HEK293T (cell line): ENCODE measurements at regions not wholly inside any gene's neighbourhood (a gene's known extent, or its start where the extent isn't known, plus 50 kb on each side); places are given as distances from the start of the nearest gene placed in this dataset.

ENCODE experiments used
- CTCF ChIA-PET: fragments of 350-600 bp; formaldehyde crosslinking; extraction: SDS; loops from one replicate; lab custom pipeline; 2021; ENCODE audit warnings: antibody characterized with exemption, inconsistent platforms; lab: Yijun Ruan, JAX
- POLR2A ChIA-PET: fragments of 350-600 bp; formaldehyde crosslinking; extraction: SDS; loops from one replicate; lab custom pipeline; 2020; ENCODE audit warnings: antibody characterized with exemption, inconsistent platforms; lab: Yijun Ruan, JAX
- DNase-seq: peaks from one replicate; pipeline ENCODE4 v3.0.0; 2012; ENCODE audit warnings: mixed read lengths; ENCODE audit errors: extremely low spot score
- ARNT ChIP-seq: fragments of 450-650 bp; IDR thresholded peaks from 2 replicates; pipeline ENCODE4 v1.6.1; 2017; ENCODE audit warnings: mild to moderate bottlenecking
- BHLHE40 ChIP-seq: fragments of 450-650 bp; IDR thresholded peaks from 2 replicates; pipeline ENCODE4 v1.6.1; 2016; ENCODE audit warnings: mild to moderate bottlenecking, moderate library complexity, borderline replicate concordance
- CTBP1 ChIP-seq: fragments of 450-650 bp; IDR thresholded peaks from 2 replicates; pipeline ENCODE4 v1.6.1; 2016; ENCODE audit warnings: borderline replicate concordance
- ELF4 ChIP-seq: fragments of 450-650 bp; IDR thresholded peaks from 2 replicates; pipeline ENCODE4 v1.6.1; 2017; ENCODE audit warnings: antibody characterized with exemption
- FOXA1 ChIP-seq: fragments of 450-650 bp; IDR thresholded peaks from 2 replicates; pipeline ENCODE4 v1.6.1; 2016; ENCODE audit warnings: mild to moderate bottlenecking
- FOXK2 ChIP-seq: fragments of 450-650 bp; IDR thresholded peaks from 2 replicates; pipeline ENCODE4 v1.6.1; 2016; ENCODE audit warnings: mild to moderate bottlenecking
- FOXM1 ChIP-seq: fragments of 450-650 bp; IDR thresholded peaks from 2 replicates; pipeline ENCODE4 v1.6.1; 2017; ENCODE audit warnings: mild to moderate bottlenecking, borderline replicate concordance
- HDGF ChIP-seq: fragments of 450-650 bp; IDR thresholded peaks from 2 replicates; pipeline ENCODE4 v1.6.1; 2017; ENCODE audit warnings: antibody characterized with exemption, borderline replicate concordance
- L3MBTL2 ChIP-seq: fragments of 450-650 bp; conservative IDR thresholded peaks from 2 replicates; pipeline ENCODE4 v1.6.1; 2016; ENCODE audit warnings: mild to moderate bottlenecking
- LEF1 ChIP-seq: fragments of 450-650 bp; IDR thresholded peaks from 2 replicates; pipeline ENCODE4 v1.6.1; 2017; ENCODE audit warnings: mild to moderate bottlenecking, borderline replicate concordance
- NFRKB ChIP-seq: fragments of 450-650 bp; IDR thresholded peaks from 2 replicates; pipeline ENCODE4 v1.6.1; 2016; ENCODE audit warnings: mild to moderate bottlenecking, moderate library complexity
- SP1 ChIP-seq: fragments of 450-650 bp; IDR thresholded peaks from 2 replicates; pipeline ENCODE4 v1.6.1; 2017
- SUZ12 ChIP-seq: fragments of 450-650 bp; IDR thresholded peaks from 2 replicates; pipeline ENCODE4 v1.6.1; 2016; ENCODE audit warnings: mild to moderate bottlenecking
- TARDBP ChIP-seq: fragments of 450-650 bp; IDR thresholded peaks from 2 replicates; pipeline ENCODE4 v1.6.1; 2016
- ZNF384 ChIP-seq: fragments of 450-650 bp; IDR thresholded peaks from 2 replicates; pipeline ENCODE4 v1.6.1; 2016
- TF ChIP-seq, protein P1 (sequence below): fragments of 450-650 bp; IDR thresholded peaks from 2 replicates; pipeline ENCODE4 v1.6.1; 2016

DNA sequence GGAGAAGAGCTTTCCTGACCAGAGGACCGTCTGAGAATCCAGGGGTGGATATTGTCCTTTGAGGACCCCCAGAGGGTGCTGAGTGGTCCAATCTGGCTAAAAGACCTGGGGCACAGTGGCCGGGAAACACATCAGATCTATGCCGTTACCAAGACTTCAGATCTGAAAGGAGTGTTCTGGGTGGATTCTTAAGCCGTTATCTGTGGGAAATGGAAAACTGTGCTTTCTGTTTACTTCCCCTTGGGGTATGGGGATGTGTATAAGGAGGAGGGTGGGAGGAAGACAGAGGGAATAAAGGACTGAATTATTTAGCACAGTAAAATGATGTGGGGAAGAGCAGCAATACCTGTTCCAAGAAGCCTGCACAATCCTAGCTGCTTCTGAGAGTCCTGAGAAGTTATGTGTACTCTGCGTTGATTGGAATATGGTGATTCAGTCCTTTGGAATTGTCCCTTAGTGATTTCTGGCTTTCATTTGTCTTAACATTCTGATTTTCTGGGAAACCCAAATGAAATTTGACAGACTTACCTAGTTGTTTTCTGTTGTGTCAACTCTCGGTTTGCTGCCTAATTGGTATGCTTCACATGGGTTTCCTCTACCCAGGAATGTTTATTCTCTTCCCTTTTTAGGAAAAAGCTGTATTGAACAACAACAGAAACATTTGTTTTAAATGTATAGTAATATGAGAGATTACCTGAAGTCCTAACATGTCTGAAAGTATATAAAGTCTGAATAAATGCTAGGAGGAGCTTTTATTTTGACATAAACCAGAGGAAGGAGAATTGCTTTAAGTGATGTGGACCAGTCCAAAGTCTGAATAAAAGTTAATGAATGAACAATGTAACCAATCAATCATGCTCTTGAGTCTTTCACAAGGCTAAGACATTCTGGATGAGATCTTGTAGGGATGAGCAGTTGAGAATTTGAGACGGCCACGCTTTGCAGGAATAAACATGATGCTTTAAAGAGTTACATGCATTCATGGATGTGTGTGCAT is 427.1 kb upstream of the C2CD4B start:
- DNase-seq = no peak
- TF ChIP-seq BHLHE40 (no peak), ZNF384 (no peak), FOXA1 (no peak), HDGF (no peak), NFRKB (no peak), SP1 (no peak), FOXM1 (no peak), LEF1 (no peak), ARNT (no peak)
- TF ChIP-seq, protein P1, sequence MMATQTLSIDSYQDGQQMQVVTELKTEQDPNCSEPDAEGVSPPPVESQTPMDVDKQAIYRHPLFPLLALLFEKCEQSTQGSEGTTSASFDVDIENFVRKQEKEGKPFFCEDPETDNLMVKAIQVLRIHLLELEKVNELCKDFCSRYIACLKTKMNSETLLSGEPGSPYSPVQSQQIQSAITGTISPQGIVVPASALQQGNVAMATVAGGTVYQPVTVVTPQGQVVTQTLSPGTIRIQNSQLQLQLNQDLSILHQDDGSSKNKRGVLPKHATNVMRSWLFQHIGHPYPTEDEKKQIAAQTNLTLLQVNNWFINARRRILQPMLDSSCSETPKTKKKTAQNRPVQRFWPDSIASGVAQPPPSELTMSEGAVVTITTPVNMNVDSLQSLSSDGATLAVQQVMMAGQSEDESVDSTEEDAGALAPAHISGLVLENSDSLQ = no peak
- ChIA-PET CTCF (no interaction called here), POLR2A (no interaction called here)

DNA sequence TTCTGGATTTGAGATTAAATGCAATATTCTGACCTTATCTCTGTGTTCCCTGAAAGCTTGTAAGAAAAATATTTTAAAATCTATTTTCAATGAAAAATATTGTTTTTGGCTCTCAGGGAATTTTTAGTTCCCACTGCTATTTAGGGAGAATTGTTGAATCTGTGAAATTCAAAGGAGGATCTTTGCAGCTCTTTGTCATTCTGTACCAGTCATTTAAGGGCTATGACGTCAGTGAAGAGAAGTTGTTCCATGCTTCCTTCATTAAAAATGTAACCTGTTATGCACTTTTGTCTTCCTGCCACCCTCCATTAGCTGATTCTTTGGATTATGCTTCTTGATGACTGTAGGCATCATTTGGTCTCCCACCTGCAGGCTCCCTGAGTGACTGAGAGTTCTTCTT is 427.8 kb upstream of the C2CD4B start:
- POLR2A ChIA-PET = no interaction called here
- no peak for TF ChIP-seq FOXK2
- no peak for TF ChIP-seq ELF4
- TF ChIP-seq, protein P1 = no peak
- no peak for TF ChIP-seq HDGF
- no peak for TF ChIP-seq TARDBP
- TF ChIP-seq NFRKB = no peak
- TF ChIP-seq ZNF384 = no peak
- no peak for TF ChIP-seq FOXM1
- TF ChIP-seq LEF1 = no peak
- TF ChIP-seq BHLHE40 = no peak
- no peak for TF ChIP-seq ARNT
- TF ChIP-seq CTBP1 = no peak
- no peak for TF ChIP-seq L3MBTL2
- no peak for DNase-seq
- CTCF ChIA-PET = no interaction called here

DNA sequence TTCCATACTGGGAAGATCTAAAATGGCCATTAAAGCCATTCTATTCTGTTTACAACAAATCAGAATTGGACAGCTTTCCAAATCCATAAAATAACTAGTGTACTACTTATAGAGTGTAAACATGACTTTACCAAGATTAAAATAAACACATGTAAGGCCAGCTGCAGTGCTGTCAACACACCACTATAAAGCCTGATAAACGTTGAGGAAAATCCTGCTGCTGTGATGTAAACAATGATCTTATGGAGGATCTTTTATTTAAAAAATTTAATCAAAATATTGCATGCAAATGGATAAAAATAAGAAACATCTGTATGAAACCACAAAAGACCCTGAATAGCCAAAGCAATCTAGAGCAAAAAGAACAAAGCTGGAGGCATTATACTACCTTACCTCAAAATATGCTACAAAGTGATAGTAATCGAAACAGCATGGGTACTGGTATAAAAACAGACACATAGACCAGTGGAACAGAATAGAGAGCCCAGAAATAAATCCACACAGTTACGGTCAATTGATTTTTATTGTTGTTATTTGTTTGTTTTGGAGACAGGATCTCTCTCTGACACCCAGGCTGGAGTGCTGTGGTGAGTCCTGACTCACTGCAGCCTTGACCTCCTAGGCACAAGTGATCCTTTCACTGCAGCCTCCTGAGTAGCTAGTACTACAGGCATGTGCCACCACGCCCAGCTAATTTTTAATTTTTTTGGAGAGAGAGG is 428.8 kb upstream of the C2CD4B start:
- ChIA-PET POLR2A (no interaction called here), CTCF (no interaction called here)
- no peak for DNase-seq
- no peak for TF ChIP-seq FOXA1
- no peak for TF ChIP-seq NFRKB
- no peak for TF ChIP-seq SP1
- TF ChIP-seq, protein P1 = no peak
- no peak for TF ChIP-seq SUZ12
- TF ChIP-seq ARNT = no peak
- no peak for TF ChIP-seq FOXM1
- TF ChIP-seq ELF4 = no peak
- TF ChIP-seq CTBP1 = no peak
- no peak for TF ChIP-seq FOXK2
- no peak for TF ChIP-seq BHLHE40
- TF ChIP-seq HDGF = no peak
- no peak for TF ChIP-seq LEF1
- TF ChIP-seq L3MBTL2 = no peak
- no peak for TF ChIP-seq ZNF384
- TF ChIP-seq TARDBP = no peak

DNA sequence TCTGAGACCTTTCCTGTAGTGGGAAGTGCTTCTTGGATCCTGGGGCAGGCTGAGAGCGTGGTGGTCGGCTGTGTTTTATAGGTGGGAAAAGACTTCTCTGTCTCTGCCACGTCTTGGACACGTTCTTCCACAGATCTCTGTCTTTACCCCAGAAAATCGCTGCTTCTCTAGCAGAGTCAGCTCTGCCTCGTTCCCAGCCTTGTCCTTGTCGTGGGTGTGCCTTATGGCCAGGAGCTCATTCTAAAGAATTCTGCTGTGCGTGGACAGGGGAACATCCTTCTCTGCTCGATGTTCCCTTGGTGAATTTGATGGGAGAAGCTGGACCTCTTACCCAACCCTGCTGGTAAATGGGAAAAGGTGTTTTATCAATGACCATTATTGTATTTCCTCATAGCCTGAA is 433.1 kb upstream of the C2CD4B start:
- DNase-seq = no peak
- CTCF ChIA-PET = no interaction called here
- POLR2A ChIA-PET = no interaction called here
- TF ChIP-seq CTBP1 = no peak
- TF ChIP-seq NFRKB = no peak
- TF ChIP-seq, protein P1 = no peak
- no peak for TF ChIP-seq L3MBTL2
- no peak for TF ChIP-seq ELF4
- no peak for TF ChIP-seq SUZ12
- TF ChIP-seq FOXA1 = no peak
- no peak for TF ChIP-seq HDGF
- TF ChIP-seq ZNF384 = no peak
- TF ChIP-seq ARNT = no peak
- TF ChIP-seq TARDBP = no peak
- TF ChIP-seq SP1 = no peak
